T-helper 9 cell (primary cell): ENCODE measurements at regions not wholly inside any gene's neighbourhood (a gene's known extent, or its start where the extent isn't known, plus 50 kb on each side); places are given as distances from the start of the nearest gene placed in this dataset.

Source experiments
- DNase-seq: peaks from one replicate; pipeline ENCODE4 v3.0.0-alpha.2; 2020

GRCh38 chr4:66667249-66667648, 878.1 kb downstream of the CENPC start:
- no peak for DNase-seq

GRCh38 chr4:66662620-66663019, 882.7 kb downstream of the CENPC start:
- DNase-seq: no peak

GRCh38 chr4:66658809-66659208, 886.5 kb downstream of the CENPC start:
- no peak for DNase-seq

GRCh38 chr4:66655505-66655904, 889.8 kb downstream of the CENPC start:
- DNase-seq: no peak

GRCh38 chr4:66653937-66654336, 891.4 kb downstream of the CENPC start:
- no peak for DNase-seq

GRCh38 chr4:66649236-66649635, 896.1 kb downstream of the CENPC start:
- DNase-seq: no peak

GRCh38 chr4:66647926-66648325, 897.4 kb downstream of the CENPC start:
- no peak for DNase-seq

- DNase-seq: no peak
Measured at GRCh38 chr4:66647476-66647875, 897.8 kb downstream of the CENPC start.

GRCh38 chr4:66640233-66640990, 904.9 kb downstream of the CENPC start:
- no peak for DNase-seq

GRCh38 chr4:66639361-66639760, 905.9 kb downstream of the CENPC start:
- DNase-seq: no peak

GRCh38 chr4:66636349-66636748, 909.0 kb downstream of the CENPC start:
- DNase-seq: no peak

- no peak for DNase-seq
Measured at GRCh38 chr4:66633477-66633876, 911.8 kb downstream of the CENPC start.

- DNase-seq: no peak
Measured at GRCh38 chr4:66629927-66630326, 915.4 kb downstream of the CENPC start.

GRCh38 chr4:66628146-66628545, 917.2 kb downstream of the CENPC start:
- no peak for DNase-seq

GRCh38 chr4:66625480-66625879, 919.8 kb downstream of the CENPC start:
- no peak for DNase-seq

GRCh38 chr4:66613591-66613990, 931.7 kb downstream of the CENPC start:
- DNase-seq: no peak

- DNase-seq: no peak
Measured at GRCh38 chr4:66609014-66609413, 936.3 kb downstream of the CENPC start.

GRCh38 chr4:66606908-66607307, 936.6 kb upstream of the EPHA5 start:
- no peak for DNase-seq

- no peak for DNase-seq
Measured at GRCh38 chr4:66606215-66606614, 935.9 kb upstream of the EPHA5 start.

GRCh38 chr4:66604192-66604591, 933.9 kb upstream of the EPHA5 start:
- DNase-seq: no peak

GRCh38 chr4:66602622-66603021, 932.3 kb upstream of the EPHA5 start:
- no peak for DNase-seq

GRCh38 chr4:66591968-66592367, 921.7 kb upstream of the EPHA5 start:
- no peak for DNase-seq

- DNase-seq: no peak
Measured at GRCh38 chr4:66590488-66591215, 920.4 kb upstream of the EPHA5 start.

- no peak for DNase-seq
Measured at GRCh38 chr4:66589183-66589582, 918.9 kb upstream of the EPHA5 start.
